Stimulated activated memory B cell treated with anti-CD40 and anti-IgM and Interleukin-4, amounts not matched to agents 10 μg/mL and 1 μg/mL and 100 μg/mL, for 72 hours (primary cell): ENCODE measurements at regions not wholly inside any gene's neighbourhood (a gene's known extent, or its start where the extent isn't known, plus 50 kb on each side); places are given as distances from the start of the nearest gene placed in this dataset.
"Not testable (repeated sequence)": the region's sequence is repeated elsewhere in the genome, so short reads cannot be mapped to it uniquely, and the experiment has no call there.

Experiments used
- ATAC-seq: fragments of 150-1000 bp; cut with Tn5 transposase; 2 replicates; pipeline ENCODE4 v1.10.0; 2021
- H3K27ac Mint-ChIP-seq: one replicate; pipeline ENCODE4 v1.8.0; 2022; ENCODE audit warnings: mild to moderate bottlenecking, mixed read lengths
- H3K27me3 Mint-ChIP-seq: one replicate; pipeline ENCODE4 v1.8.0; 2022; ENCODE audit warnings: mixed read lengths
- H3K36me3 Mint-ChIP-seq: one replicate; pipeline ENCODE4 v1.8.0; 2022; ENCODE audit warnings: mixed read lengths
- H3K4me1 Mint-ChIP-seq: one replicate; pipeline ENCODE4 v1.8.0; 2022; ENCODE audit warnings: mixed read lengths
- H3K4me3 Mint-ChIP-seq: one replicate; pipeline ENCODE4 v1.8.0; 2022; ENCODE audit warnings: mild to moderate bottlenecking, moderate library complexity, mixed read lengths
- H3K9me3 Mint-ChIP-seq: one replicate; pipeline ENCODE4 v1.8.0; 2022; ENCODE audit warnings: mixed read lengths

DNA sequence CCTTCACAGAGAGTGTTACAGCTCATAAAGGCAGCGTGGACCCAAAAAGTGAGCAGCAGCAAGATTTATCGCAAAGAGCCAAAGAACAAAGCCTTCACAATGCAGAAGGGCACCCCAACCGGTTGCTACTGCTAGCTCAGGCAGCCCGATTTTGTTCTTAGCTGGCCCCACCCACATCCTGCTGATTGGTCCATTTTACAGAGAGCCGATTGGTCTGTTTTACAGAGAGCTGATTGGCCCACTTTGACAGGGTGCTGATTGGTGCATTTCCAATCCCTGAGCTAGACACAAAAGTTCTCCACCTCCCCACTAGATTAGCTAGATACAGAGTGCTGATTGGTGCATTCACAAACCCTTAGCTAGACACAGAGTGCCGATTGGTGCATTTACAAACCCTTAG, 50.1 kb upstream of the SOX14 start:
- ATAC-seq: not testable (repeated sequence)
- peaks cover 15% of the 10 kb centered on the region for H3K9me3 Mint-ChIP-seq

More for the DNA sequence above, 50.1 kb upstream of the SOX14 start:
- H3K36me3 Mint-ChIP-seq, H3K27ac Mint-ChIP-seq, H3K4me1 Mint-ChIP-seq, H3K4me3 Mint-ChIP-seq, H3K27me3 Mint-ChIP-seq: not testable (repeated sequence)
